H54 (cell line): ENCODE measurements at regions not wholly inside any gene's neighbourhood (a gene's known extent, or its start where the extent isn't known, plus 50 kb on each side); places are given as distances from the start of the nearest gene placed in this dataset.

Experiments used
- DNase-seq: peaks from one replicate; pipeline ENCODE4 v3.0.0; 2011; ENCODE audit warnings: low spot score, mixed read lengths; ENCODE audit not compliant: insufficient read length
- FAIRE-seq: peaks from 3 replicates; lab custom pipeline; 2011; peaks lifted over from hg19 to GRCh38; lab: Jason Lieb, UNC
- POLR2A ChIP-seq: IDR thresholded peaks from 2 replicates; pipeline ENCODE4 v1.6.1; 2011; ENCODE audit warnings: low read depth, mild to moderate bottlenecking, low read length

GRCh38 chr16:55929181-55929580 lies 54.0 kb upstream of the CES5A start:
- TF ChIP-seq POLR2A: no peak
- FAIRE-seq (no peak), DNase-seq (no peak)

- TF ChIP-seq POLR2A: no peak
- DNase-seq (no peak), FAIRE-seq (no peak)
Observed at GRCh38 chr16:55925242-55925641, 50.1 kb upstream of the CES5A start.
